Calu3 (cell line): ENCODE measurements at regions not wholly inside any gene's neighbourhood (a gene's known extent, or its start where the extent isn't known, plus 50 kb on each side); places are given as distances from the start of the nearest gene placed in this dataset.
A peak's percentile ranks its signal among the peaks of the same experiment; 100 is the strongest.

Experiments used
- BruUV-seq: library from RNA; stranded (reverse); fragments of 400-500 nt; replicated peaks from 2 replicates; lab custom pipeline; 2021; lab: Mats Ljungman, UMichigan
- CTCF ChIA-PET: fragments of 300-600 bp; sonication (Branson Sonifier 250); formaldehyde crosslinking; loops from one replicate; lab custom pipeline; 2022; ENCODE audit warnings: antibody characterized with exemption; lab: Charles Lee
- DNase-seq: peaks from one replicate; pipeline ENCODE4 v3.0.0; 2022
- H3K27ac Mint-ChIP-seq: one replicate; pipeline ENCODE4 v1.8.0; 2022; ENCODE audit warnings: mixed read lengths; ENCODE audit not compliant: unreplicated experiment
- H3K27me3 Mint-ChIP-seq: one replicate; pipeline ENCODE4 v1.8.0; 2022; ENCODE audit warnings: mixed read lengths; ENCODE audit not compliant: unreplicated experiment
- H3K36me3 Mint-ChIP-seq: one replicate; pipeline ENCODE4 v1.8.0; 2022; ENCODE audit warnings: mild to moderate bottlenecking, moderate library complexity, mixed read lengths; ENCODE audit not compliant: insufficient read depth, unreplicated experiment
- H3K4me1 Mint-ChIP-seq: one replicate; pipeline ENCODE4 v1.8.0; 2022; ENCODE audit warnings: mild to moderate bottlenecking, low read depth, mixed read lengths; ENCODE audit not compliant: unreplicated experiment
- H3K4me3 Mint-ChIP-seq: one replicate; pipeline ENCODE4 v1.8.0; 2022; ENCODE audit warnings: mild to moderate bottlenecking, low read depth, moderate library complexity, mixed read lengths; ENCODE audit not compliant: unreplicated experiment
- H3K9me3 Mint-ChIP-seq: one replicate; pipeline ENCODE4 v1.8.0; 2022; ENCODE audit warnings: low read depth, mixed read lengths; ENCODE audit not compliant: unreplicated experiment
- CTCF ChIP-seq: fragments of 200-600 bp; IDR thresholded peaks from one replicate; pipeline ENCODE4 v1.8.0; 2022; ENCODE audit warnings: antibody characterized with exemption; ENCODE audit not compliant: unreplicated experiment
- intact Hi-C: fragments of 100-400 bp; cut with micrococcal nuclease; formaldehyde crosslinking; loops from one replicate; pipeline ENCODE4 v1.10.0; 2022; ENCODE audit not compliant: unreplicated experiment

GRCh38 chr4:156505341-156505955, 466.2 kb downstream of the PDGFC start:
- Mint-ChIP-seq H3K27me3 (no peaks in the 10 kb centered on the region), H3K4me3 (no peak overlapping the region), H3K36me3 (no peaks in the 10 kb centered on the region), H3K27ac (no peak overlapping the region), H3K4me1 (peaks cover 25% of the 10 kb centered on the region), H3K9me3 (peaks cover 5% of the 10 kb centered on the region)
- no peak for DNase-seq
- intact Hi-C loops, result no loop called here
- no TSS peak for BruUV-seq
- no peak for TF ChIP-seq CTCF
- CTCF ChIA-PET, result no interaction called here

DNA sequence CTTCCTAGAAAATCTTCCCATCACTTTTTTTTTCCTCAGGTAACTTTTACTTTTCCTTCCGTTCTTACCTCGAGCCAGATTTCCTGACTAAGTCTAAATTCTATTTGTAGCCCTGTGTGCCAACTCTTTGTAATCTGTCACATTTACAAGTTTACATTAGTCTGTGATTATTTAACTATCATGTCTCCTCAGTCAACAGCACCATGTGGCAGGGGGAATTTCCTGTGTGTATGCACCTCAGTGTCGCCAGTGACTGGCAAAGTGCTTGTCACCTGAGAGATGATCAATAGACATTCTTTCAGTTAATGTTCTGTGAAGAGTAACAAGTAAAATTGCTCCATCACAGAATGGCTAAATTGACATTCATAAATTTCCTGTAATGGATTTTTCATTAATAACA, 468.5 kb downstream of the PDGFC start:
- Mint-ChIP-seq H3K4me1 (peaks cover 25% of the 10 kb centered on the region), H3K36me3 (no peaks in the 10 kb centered on the region), H3K9me3 (peaks cover 5% of the 10 kb centered on the region), H3K27ac (peak overlapping the region; percentile 58), H3K27me3 (no peaks in the 10 kb centered on the region), H3K4me3 (peak overlapping the region; percentile 9)
- intact Hi-C loops, result loop anchor here (5.0 kb wide), 1 partner anchor 79 kb away; no protein-coding TSS in a partner anchor
- TF ChIP-seq CTCF, result no peak
- CTCF ChIA-PET, result no interaction called here
- DNase-seq, result peak; percentile 23
- no TSS peak for BruUV-seq

GRCh38 chr4:156501962-156502361, 469.6 kb downstream of the PDGFC start:
- no peak for TF ChIP-seq CTCF
- Mint-ChIP-seq H3K4me3 (no peak overlapping the region), H3K9me3 (peaks cover 2% of the 10 kb centered on the region), H3K36me3 (no peaks in the 10 kb centered on the region), H3K27me3 (no peaks in the 10 kb centered on the region), H3K4me1 (peaks cover 25% of the 10 kb centered on the region), H3K27ac (no peak overlapping the region)
- CTCF ChIA-PET, result no interaction called here
- intact Hi-C loops, result loop anchor here (5.0 kb wide), 1 partner anchor 80 kb away; no protein-coding TSS in a partner anchor
- no peak for DNase-seq
- BruUV-seq, result no TSS peak

DNA sequence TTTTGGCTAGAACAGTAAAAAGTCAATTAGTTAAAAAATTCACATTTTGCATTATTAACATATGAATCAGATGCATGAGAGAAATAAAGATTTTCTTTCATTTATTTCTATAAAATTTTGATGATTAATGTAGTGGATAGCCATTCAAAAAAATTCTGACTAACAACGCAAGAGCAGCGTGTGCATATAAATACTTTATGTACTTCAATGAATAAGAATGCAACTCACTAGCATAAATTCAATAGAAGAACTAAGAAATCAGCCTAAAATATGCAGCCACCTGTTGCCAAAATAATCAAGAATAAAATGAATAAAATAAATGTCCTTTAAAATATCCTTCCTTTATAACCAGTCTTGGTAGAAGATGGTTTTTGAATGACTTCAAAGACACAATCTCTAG, 471.9 kb downstream of the PDGFC start:
- peaks cover 2% of the 10 kb centered on the region for H3K9me3 Mint-ChIP-seq
- TF ChIP-seq CTCF, result no peak
- intact Hi-C loops, result loop anchor here (5.0 kb wide), 1 partner anchor 83 kb away; no protein-coding TSS in a partner anchor
- H3K36me3 Mint-ChIP-seq, result no peaks in the 10 kb centered on the region
- no TSS peak for BruUV-seq
- DNase-seq, result no peak
- CTCF ChIA-PET, result no interaction called here
- no peak overlapping the region for H3K4me3 Mint-ChIP-seq
- H3K4me1 Mint-ChIP-seq, result peaks cover 38% of the 10 kb centered on the region
- no peaks in the 10 kb centered on the region for H3K27me3 Mint-ChIP-seq
- no peak overlapping the region for H3K27ac Mint-ChIP-seq
